Tibial nerve (tissue), 4 donors: ENCODE measurements at regions not wholly inside any gene's neighbourhood (a gene's known extent, or its start where the extent isn't known, plus 50 kb on each side); places are given as distances from the start of the nearest gene placed in this dataset.

ENCODE experiments used
- DNase-seq, 2 donors: peaks; one replicate each; pipeline ENCODE4 v3.0.0-alpha.2; 2019; ENCODE audit warnings: low spot score in 2 of 2
- H3K27ac ChIP-seq, 4 donors: fragments of 200-600 bp; sonication (generic) in 3 of 4; one replicate each; pipeline ENCODE4 v1.5.1; 2017 to 2019; ENCODE audit warnings: mild to moderate bottlenecking in 1 of 4
- H3K27me3 ChIP-seq, 2 donors: fragments of 200-600 bp; sonication (generic) in 1 of 2; one replicate each; pipeline versions ENCODE4 v1.5.1 to v1.6.0; 2017 to 2019
- H3K36me3 ChIP-seq, 3 donors: fragments of 200-600 bp; sonication (generic); one replicate each; pipeline ENCODE4 v1.5.1; 2018 to 2019
- H3K4me1 ChIP-seq, 4 donors: fragments of 200-600 bp; sonication (generic) in 3 of 4; one replicate each; pipeline ENCODE4 v1.5.1; 2017 to 2019
- H3K4me3 ChIP-seq, 4 donors: fragments of 200-600 bp; sonication (generic) in 3 of 4; one replicate each; pipeline ENCODE4 v1.5.1; 2017 to 2019; ENCODE audit warnings: mild to moderate bottlenecking in 1 of 4, moderate library complexity in 1 of 4
- H3K9me3 ChIP-seq, 4 donors: fragments of 200-600 bp; sonication (generic) in 3 of 4; one replicate each; pipeline ENCODE4 v1.5.1; 2017 to 2019
- EP300 ChIP-seq, 2 donors: sonication (generic); formaldehyde crosslinking; IDR thresholded peaks; one replicate each; pipeline ENCODE4 v1.6.1; 2017; ENCODE audit warnings: antibody characterized with exemption in 2 of 2, mild to moderate bottlenecking in 1 of 2
- POLR2A ChIP-seq, 2 donors: fragments of 450-650 bp; IDR thresholded peaks; one replicate each; pipeline ENCODE4 v1.6.1; 2017; ENCODE audit warnings: antibody characterized with exemption in 2 of 2, mild to moderate bottlenecking in 2 of 2, moderate library complexity in 2 of 2
- WGBS, 2 donors: methylation state at CpG; one replicate each; pipeline ENCODE4 v1.1.5; 2018; 5-methylcytosine and 5-hydroxymethylcytosine counted together
- TF ChIP-seq, protein P1 (sequence below), 5 experiments: fragments of 200-600 bp in 3 of 5; fragments of 450-650 bp in 2 of 5; sonication (generic) in 3 of 5; IDR thresholded peaks; one replicate each; pipeline ENCODE4 v1.5.1; 2016 to 2019; ENCODE audit warnings: antibody characterized with exemption in 5 of 5, mild to moderate bottlenecking in 3 of 5, moderate library complexity in 2 of 5

DNA sequence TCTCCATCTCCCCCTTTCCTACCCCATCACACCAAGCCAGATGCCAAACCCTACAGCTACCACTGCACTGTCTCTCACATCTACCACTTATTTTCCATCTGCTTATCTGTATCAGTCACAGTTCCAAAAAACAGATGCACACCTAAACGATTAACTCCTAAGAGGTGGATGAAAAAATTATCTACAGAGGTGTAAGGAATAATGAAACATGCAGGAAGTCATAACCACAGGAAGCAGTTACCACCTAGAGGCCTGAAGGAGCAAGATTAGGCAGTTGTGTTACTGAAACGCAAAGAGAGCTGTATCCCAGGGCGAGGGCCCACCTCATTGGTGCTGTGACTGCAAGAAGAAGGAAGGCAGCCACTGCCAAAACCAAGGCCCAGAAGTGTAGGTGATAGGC is 87.8 kb upstream of the FAM241A start:
- Histone ChIP-seq H3K36me3 (no peaks in the 10 kb centered on the region), H3K4me3 (no peak overlapping the region), H3K4me1 (no peaks in the 10 kb centered on the region), H3K27me3 (no peaks in the 10 kb centered on the region), H3K27ac (no peak overlapping the region), H3K9me3 (no peaks in the 10 kb centered on the region)
- 69% methylated on average over 3 of the region's 3 CpGs for WGBS, 2 donors
- no peak for TF ChIP-seq EP300 (IDR thresholded peaks at IDR 0.05)
- TF ChIP-seq, protein P1, sequence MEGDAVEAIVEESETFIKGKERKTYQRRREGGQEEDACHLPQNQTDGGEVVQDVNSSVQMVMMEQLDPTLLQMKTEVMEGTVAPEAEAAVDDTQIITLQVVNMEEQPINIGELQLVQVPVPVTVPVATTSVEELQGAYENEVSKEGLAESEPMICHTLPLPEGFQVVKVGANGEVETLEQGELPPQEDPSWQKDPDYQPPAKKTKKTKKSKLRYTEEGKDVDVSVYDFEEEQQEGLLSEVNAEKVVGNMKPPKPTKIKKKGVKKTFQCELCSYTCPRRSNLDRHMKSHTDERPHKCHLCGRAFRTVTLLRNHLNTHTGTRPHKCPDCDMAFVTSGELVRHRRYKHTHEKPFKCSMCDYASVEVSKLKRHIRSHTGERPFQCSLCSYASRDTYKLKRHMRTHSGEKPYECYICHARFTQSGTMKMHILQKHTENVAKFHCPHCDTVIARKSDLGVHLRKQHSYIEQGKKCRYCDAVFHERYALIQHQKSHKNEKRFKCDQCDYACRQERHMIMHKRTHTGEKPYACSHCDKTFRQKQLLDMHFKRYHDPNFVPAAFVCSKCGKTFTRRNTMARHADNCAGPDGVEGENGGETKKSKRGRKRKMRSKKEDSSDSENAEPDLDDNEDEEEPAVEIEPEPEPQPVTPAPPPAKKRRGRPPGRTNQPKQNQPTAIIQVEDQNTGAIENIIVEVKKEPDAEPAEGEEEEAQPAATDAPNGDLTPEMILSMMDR (IDR thresholded peaks at IDR 0.05) = no peak
- TF ChIP-seq POLR2A (IDR thresholded peaks at IDR 0.05) = no peak
- no peak for DNase-seq

DNA sequence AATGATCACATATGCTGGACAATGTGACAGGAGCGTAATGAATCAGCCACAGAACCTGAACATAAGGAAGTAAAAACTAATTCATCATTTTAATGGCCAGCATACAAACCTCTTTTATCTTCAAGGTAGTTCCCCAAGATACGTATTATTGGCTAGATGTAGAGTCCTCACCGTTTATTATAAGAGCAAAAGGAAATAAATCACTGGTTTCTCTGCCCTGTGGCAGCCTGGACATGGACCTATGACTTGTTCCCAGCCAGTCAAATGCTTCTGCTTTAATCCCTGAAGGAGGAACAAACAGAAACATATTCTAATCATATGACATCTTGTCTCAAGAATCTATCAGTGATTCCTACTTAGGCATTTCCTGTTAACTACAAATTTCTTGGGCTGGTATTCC is 86.8 kb upstream of the FAM241A start:
- Histone ChIP-seq H3K4me1 (no peaks in the 10 kb centered on the region), H3K27ac (no peak overlapping the region), H3K36me3 (no peaks in the 10 kb centered on the region), H3K4me3 (no peak overlapping the region), H3K27me3 (no peaks in the 10 kb centered on the region), H3K9me3 (no peaks in the 10 kb centered on the region)
- TF ChIP-seq, protein P1 (IDR thresholded peaks at IDR 0.05) = no peak
- TF ChIP-seq POLR2A (IDR thresholded peaks at IDR 0.05) (no peak), EP300 (IDR thresholded peaks at IDR 0.05) (no peak)
- DNase-seq = no peak
- WGBS, 2 donors = 59 to 60% methylated on average over 3 of the region's 3 CpGs

DNA sequence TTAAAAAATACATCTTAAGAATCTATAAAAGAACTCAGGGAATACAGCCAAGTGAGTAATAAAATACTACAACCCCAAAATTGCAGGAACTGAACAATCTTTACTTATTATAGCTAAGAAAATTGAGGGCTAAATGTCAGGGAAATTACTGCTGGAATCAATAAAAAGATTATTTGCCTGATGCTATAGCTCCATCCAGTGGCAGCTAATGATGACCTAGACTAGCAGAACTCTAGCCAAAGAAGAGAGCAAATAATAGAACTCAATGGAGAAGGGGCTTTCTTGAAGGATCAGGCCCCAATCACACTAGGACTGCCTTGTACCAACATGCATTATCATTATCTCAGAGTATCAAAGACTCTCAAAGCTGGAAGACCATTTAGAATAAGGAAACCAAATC is 85.0 kb upstream of the FAM241A start:
- Histone ChIP-seq H3K4me3 (no peak overlapping the region), H3K27me3 (no peaks in the 10 kb centered on the region), H3K36me3 (no peaks in the 10 kb centered on the region), H3K4me1 (no peaks in the 10 kb centered on the region), H3K27ac (no peak overlapping the region), H3K9me3 (no peaks in the 10 kb centered on the region)
- no peak for DNase-seq
- no peak for TF ChIP-seq EP300 (IDR thresholded peaks at IDR 0.05)
- TF ChIP-seq, protein P1 (IDR thresholded peaks at IDR 0.05) = no peak
- no peak for TF ChIP-seq POLR2A (IDR thresholded peaks at IDR 0.05)

DNA sequence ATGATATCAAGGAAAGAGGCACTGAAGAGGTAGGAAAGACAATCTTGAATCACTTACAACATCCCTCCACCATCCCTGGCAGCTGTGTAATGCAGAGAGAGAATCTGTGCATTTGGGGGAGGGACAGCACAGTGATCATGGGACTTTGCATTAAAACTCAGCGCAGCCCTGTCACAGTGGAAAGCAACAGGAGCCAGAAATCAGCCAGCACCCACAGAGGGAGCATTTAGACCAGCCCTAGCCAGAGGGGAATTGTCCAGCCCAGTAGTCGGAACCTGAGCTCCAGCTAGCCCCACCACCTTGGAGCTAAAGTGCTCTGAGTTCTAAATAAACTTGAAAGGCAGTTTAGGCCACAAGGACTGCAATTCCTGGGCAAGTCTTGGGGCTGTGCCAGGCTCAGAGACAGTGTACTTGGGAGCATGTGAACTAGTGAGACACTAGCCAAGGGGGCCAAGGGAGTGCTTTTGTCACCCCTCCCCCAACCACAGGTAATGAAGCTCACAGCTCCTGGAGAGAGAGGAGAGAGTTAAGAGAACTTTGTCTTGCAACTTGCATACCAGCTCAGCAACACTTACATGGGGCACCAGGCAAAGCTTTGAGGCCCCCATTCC is 83.9 kb upstream of the FAM241A start:
- no peaks in the 10 kb centered on the region for H3K4me1 ChIP-seq
- TF ChIP-seq EP300 (IDR thresholded peaks at IDR 0.05) = no peak
- TF ChIP-seq, protein P1 (IDR thresholded peaks at IDR 0.05) = no peak
- TF ChIP-seq POLR2A (IDR thresholded peaks at IDR 0.05) = no peak
- no peak overlapping the region for H3K4me3 ChIP-seq
- H3K36me3 ChIP-seq = no peaks in the 10 kb centered on the region
- H3K27ac ChIP-seq = no peak overlapping the region
- H3K9me3 ChIP-seq = no peaks in the 10 kb centered on the region
- H3K27me3 ChIP-seq = no peaks in the 10 kb centered on the region
- no peak for DNase-seq
- WGBS, 2 donors = 51 to 81% methylated on average over 2 of the region's 2 CpGs

- Histone ChIP-seq H3K27me3 (no peaks in the 10 kb centered on the region), H3K27ac (no peak overlapping the region), H3K36me3 (no peaks in the 10 kb centered on the region), H3K9me3 (no peaks in the 10 kb centered on the region), H3K4me1 (no peaks in the 10 kb centered on the region), H3K4me3 (no peak overlapping the region)
- TF ChIP-seq, protein P1 (IDR thresholded peaks at IDR 0.05) = no peak
- DNase-seq = no peak
- 85 to 91% methylated on average over 1 of the region's 1 CpG for WGBS, 2 donors
These were observed 82.0 kb upstream of the FAM241A start for GRCh38 chr4:112063260-112063659.
